OCI-LY1 (cell line): ENCODE measurements at regions not wholly inside any gene's neighbourhood (a gene's known extent, or its start where the extent isn't known, plus 50 kb on each side); places are given as distances from the start of the nearest gene placed in this dataset.

Experiments used
- H2AFZ ChIP-seq: fragments of 200-600 bp; sonication (generic), shearing (Covaris generic); 2 replicates; pipeline ENCODE4 v1.6.0; 2014; ENCODE audit warnings: antibody characterized with exemption, mild to moderate bottlenecking, low read length
- H3F3A ChIP-seq: fragments of 200-600 bp; sonication (generic), shearing (Covaris generic); 2 replicates; pipeline ENCODE4 v1.6.0; 2014; ENCODE audit warnings: mild to moderate bottlenecking, antibody characterized with exemption, low read length, moderate library complexity; ENCODE audit not compliant: insufficient read depth
- H3K27ac ChIP-seq: fragments of 200-600 bp; sonication (generic); 2 replicates; pipeline ENCODE4 v1.5.1; 2014; ENCODE audit warnings: low read length, mixed run types, mild to moderate bottlenecking, low read depth; ENCODE audit not compliant: poor library complexity, severe bottlenecking
- H3K27me3 ChIP-seq: fragments of 200-600 bp; sonication (generic); 2 replicates; pipeline ENCODE4 v1.6.0; 2014; ENCODE audit warnings: antibody characterized with exemption, mild to moderate bottlenecking, low read length, moderate library complexity; ENCODE audit not compliant: insufficient read depth
- H3K36me3 ChIP-seq: fragments of 200-600 bp; sonication (generic); 2 replicates; pipeline ENCODE4 v1.6.1; 2014; ENCODE audit warnings: mild to moderate bottlenecking, antibody characterized with exemption, low read length, moderate library complexity, mixed read lengths; ENCODE audit not compliant: insufficient read depth
- H3K4me1 ChIP-seq: fragments of 200-600 bp; sonication (generic); 2 replicates; pipeline ENCODE4 v1.5.1; 2014; ENCODE audit warnings: mild to moderate bottlenecking, low read length, moderate library complexity; ENCODE audit not compliant: insufficient read depth, severe bottlenecking
- H3K4me2 ChIP-seq: fragments of 200-600 bp; sonication (generic), shearing (Covaris generic); 2 replicates; pipeline ENCODE4 v1.6.1; 2014; ENCODE audit warnings: low read length
- H3K4me3 ChIP-seq: fragments of 200-600 bp; sonication (generic); 2 replicates; pipeline ENCODE4 v1.5.1; 2014; ENCODE audit warnings: low read length, low read depth, mild to moderate bottlenecking, mixed read lengths; ENCODE audit not compliant: poor library complexity, severe bottlenecking
- H3K79me2 ChIP-seq: fragments of 200-600 bp; shearing (Covaris generic); 2 replicates; pipeline ENCODE4 v1.6.1; 2016; ENCODE audit warnings: mixed run types, low read length, mixed read lengths; ENCODE audit not compliant: insufficient read depth
- H3K9ac ChIP-seq: fragments of 200-600 bp; sonication (generic), shearing (Covaris generic); 2 replicates; pipeline ENCODE4 v1.6.1; 2014; ENCODE audit warnings: mild to moderate bottlenecking, low read length, mixed read lengths
- H3K9me2 ChIP-seq: fragments of 200-600 bp; sonication (generic), shearing (Covaris generic); 2 replicates; pipeline ENCODE4 v1.6.1; 2014; ENCODE audit warnings: low read depth, mild to moderate bottlenecking, low read length, mixed read lengths
- H3K9me3 ChIP-seq: fragments of 200-600 bp; shearing (Covaris generic); 2 replicates; pipeline ENCODE4 v1.6.1; 2014; ENCODE audit warnings: low read length, mixed read lengths
- H4K20me1 ChIP-seq: fragments of 200-600 bp; sonication (generic), shearing (Covaris generic); 2 replicates; pipeline ENCODE4 v1.6.0; 2016; ENCODE audit warnings: mild to moderate bottlenecking, low read length; ENCODE audit not compliant: insufficient read depth
- EZH2 ChIP-seq: fragments of 200-600 bp; sonication (generic), shearing (Covaris generic); IDR thresholded peaks from 2 replicates; pipeline ENCODE4 v1.8.0; 2017; ENCODE audit warnings: borderline replicate concordance, mixed run types, mild to moderate bottlenecking, antibody characterized with exemption, low read length, moderate library complexity, mixed read lengths
- TF ChIP-seq, protein P1 (sequence below): fragments of 200-600 bp; sonication (generic), shearing (Covaris generic); IDR thresholded peaks from 2 replicates; pipeline ENCODE4 v1.5.1; 2017; ENCODE audit warnings: mild to moderate bottlenecking, antibody characterized with exemption, low read length, moderate library complexity, mixed read lengths

DNA sequence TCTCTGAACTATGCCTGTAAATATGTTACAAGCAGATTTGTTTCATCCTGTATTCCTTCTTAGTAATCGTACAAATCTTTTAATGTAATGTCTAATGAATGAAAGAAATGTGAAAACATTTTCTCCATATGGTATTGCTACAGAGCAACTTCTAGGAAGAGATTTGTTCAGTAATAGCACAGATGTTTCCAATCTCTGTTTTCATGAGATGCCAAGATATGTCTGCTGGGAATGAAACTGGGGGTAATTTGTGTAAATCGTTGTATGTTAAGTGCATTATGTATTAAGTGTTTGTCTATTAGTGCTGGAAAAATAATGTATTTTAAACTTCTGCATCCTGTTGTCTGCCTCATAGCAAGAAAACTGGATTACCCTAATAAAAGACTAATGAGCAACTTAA is 722.2 kb upstream of the EYS start:
- no peak overlapping the region for H3K9ac ChIP-seq

DNA sequence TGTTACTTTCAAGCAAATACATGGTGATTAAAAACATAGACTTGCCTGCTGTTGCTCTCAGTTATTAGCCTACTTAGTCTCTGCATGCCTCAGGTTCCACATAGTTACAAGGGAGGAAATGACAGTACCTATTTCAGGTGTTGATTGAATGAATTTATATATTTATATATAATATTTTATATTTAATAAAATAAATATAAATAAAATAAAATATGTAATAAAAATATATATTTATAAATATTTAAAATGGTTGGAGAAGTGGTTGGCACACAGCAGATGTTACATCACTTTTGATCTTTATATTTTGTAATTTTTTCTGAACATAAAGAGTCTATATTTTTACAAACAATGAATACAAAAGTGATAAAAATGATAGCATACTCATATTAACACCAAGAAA is 716.0 kb upstream of the EYS start:
- TF ChIP-seq, protein P1, sequence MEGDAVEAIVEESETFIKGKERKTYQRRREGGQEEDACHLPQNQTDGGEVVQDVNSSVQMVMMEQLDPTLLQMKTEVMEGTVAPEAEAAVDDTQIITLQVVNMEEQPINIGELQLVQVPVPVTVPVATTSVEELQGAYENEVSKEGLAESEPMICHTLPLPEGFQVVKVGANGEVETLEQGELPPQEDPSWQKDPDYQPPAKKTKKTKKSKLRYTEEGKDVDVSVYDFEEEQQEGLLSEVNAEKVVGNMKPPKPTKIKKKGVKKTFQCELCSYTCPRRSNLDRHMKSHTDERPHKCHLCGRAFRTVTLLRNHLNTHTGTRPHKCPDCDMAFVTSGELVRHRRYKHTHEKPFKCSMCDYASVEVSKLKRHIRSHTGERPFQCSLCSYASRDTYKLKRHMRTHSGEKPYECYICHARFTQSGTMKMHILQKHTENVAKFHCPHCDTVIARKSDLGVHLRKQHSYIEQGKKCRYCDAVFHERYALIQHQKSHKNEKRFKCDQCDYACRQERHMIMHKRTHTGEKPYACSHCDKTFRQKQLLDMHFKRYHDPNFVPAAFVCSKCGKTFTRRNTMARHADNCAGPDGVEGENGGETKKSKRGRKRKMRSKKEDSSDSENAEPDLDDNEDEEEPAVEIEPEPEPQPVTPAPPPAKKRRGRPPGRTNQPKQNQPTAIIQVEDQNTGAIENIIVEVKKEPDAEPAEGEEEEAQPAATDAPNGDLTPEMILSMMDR = no peak
- TF ChIP-seq EZH2 = no peak
- no peaks in the 10 kb centered on the region for H3K36me3 ChIP-seq
- H3F3A ChIP-seq = no peaks in the 10 kb centered on the region
- H3K4me2 ChIP-seq = no peak overlapping the region
- H3K9me3 ChIP-seq = no peaks in the 10 kb centered on the region
- H2AFZ ChIP-seq = no peak overlapping the region
- H4K20me1 ChIP-seq = no peaks in the 10 kb centered on the region
- H3K4me1 ChIP-seq = no peaks in the 10 kb centered on the region
- H3K79me2 ChIP-seq = no peaks in the 10 kb centered on the region
- no peak overlapping the region for H3K9ac ChIP-seq
- H3K9me2 ChIP-seq = no peaks in the 10 kb centered on the region
- H3K27me3 ChIP-seq = no peaks in the 10 kb centered on the region
- no peak overlapping the region for H3K27ac ChIP-seq
- H3K4me3 ChIP-seq = no peak overlapping the region

More for the DNA sequence above, 722.2 kb upstream of the EYS start:
- no peak overlapping the region for H2AFZ ChIP-seq
- no peak overlapping the region for H3K4me2 ChIP-seq
- no peaks in the 10 kb centered on the region; the same call in 1 of the 2 replicates for H3F3A ChIP-seq
- no peaks in the 10 kb centered on the region for H3K27me3 ChIP-seq
- H4K20me1 ChIP-seq = no peaks in the 10 kb centered on the region
- H3K27ac ChIP-seq = no peak overlapping the region
- no peaks in the 10 kb centered on the region for H3K79me2 ChIP-seq
- no peak for TF ChIP-seq EZH2
- TF ChIP-seq, protein P1 = no peak
- no peaks in the 10 kb centered on the region for H3K9me3 ChIP-seq
- H3K4me1 ChIP-seq = no peaks in the 10 kb centered on the region
- H3K36me3 ChIP-seq = no peaks in the 10 kb centered on the region
- no peak overlapping the region for H3K4me3 ChIP-seq
- H3K9me2 ChIP-seq = no peaks in the 10 kb centered on the region

DNA sequence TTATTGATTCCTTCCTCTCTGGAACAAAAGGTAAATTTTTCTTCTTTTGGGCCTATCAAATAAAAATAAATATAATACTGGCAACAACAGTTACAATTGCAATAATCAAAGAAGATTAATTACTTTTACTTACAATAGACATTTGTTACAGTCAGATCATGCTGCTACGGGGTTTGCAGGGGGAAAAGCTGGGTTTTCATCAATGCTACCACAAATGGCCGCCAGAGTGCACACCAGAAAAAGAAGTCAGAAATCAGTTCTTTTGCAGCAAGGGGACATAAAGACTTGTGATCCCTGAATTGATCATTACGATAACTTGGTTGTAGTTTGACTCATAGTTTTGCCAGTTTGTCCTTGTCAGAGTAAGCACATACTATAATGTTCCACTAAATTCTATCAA is 714.5 kb upstream of the EYS start:
- no peaks in the 10 kb centered on the region for H3K36me3 ChIP-seq
- no peak overlapping the region for H3K9ac ChIP-seq
- no peak overlapping the region for H3K27ac ChIP-seq
- H3K4me2 ChIP-seq = no peak overlapping the region
- H3K4me1 ChIP-seq = no peaks in the 10 kb centered on the region
- TF ChIP-seq, protein P1 = peak; percentile 38
- TF ChIP-seq EZH2 = no peak
- no peaks in the 10 kb centered on the region for H4K20me1 ChIP-seq
- H3K27me3 ChIP-seq = no peaks in the 10 kb centered on the region
- no peak overlapping the region for H3K4me3 ChIP-seq
- H3K9me2 ChIP-seq = no peaks in the 10 kb centered on the region
- H3K9me3 ChIP-seq = no peaks in the 10 kb centered on the region
- H3K79me2 ChIP-seq = no peaks in the 10 kb centered on the region
- no peak overlapping the region for H2AFZ ChIP-seq
- no peaks in the 10 kb centered on the region for H3F3A ChIP-seq
